Subcutaneous abdominal adipose tissue (tissue), 5 donors: ENCODE measurements at regions not wholly inside any gene's neighbourhood (a gene's known extent, or its start where the extent isn't known, plus 50 kb on each side); places are given as distances from the start of the nearest gene placed in this dataset.

Experiments used
- H3K27ac ChIP-seq: one replicate; pipeline ENCODE4 v1.7.0; 2013; ENCODE audit warnings: low read depth, mild to moderate bottlenecking, inconsistent platforms, low read length, moderate library complexity
- H3K27me3 ChIP-seq, 5 donors: one replicate each; pipeline ENCODE4 v1.7.0; 2013; ENCODE audit warnings: low read length in 5 of 5, inconsistent platforms in 1 of 5; ENCODE audit not compliant: control insufficient read depth in 5 of 5, insufficient read depth in 4 of 5
- H3K36me3 ChIP-seq, 5 donors: one replicate each; pipeline ENCODE4 v1.7.0; 2013; ENCODE audit warnings: low read length in 5 of 5; ENCODE audit not compliant: control insufficient read depth in 5 of 5, insufficient read depth in 5 of 5
- H3K4me1 ChIP-seq, 5 donors: one replicate each; pipeline ENCODE4 v1.7.0; 2013; ENCODE audit warnings: low read length in 5 of 5, mild to moderate bottlenecking in 3 of 5, moderate library complexity in 1 of 5; ENCODE audit not compliant: control insufficient read depth in 5 of 5, insufficient read depth in 5 of 5
- H3K4me3 ChIP-seq, 5 donors: one replicate each; pipeline ENCODE4 v1.7.0; 2013; ENCODE audit warnings: low read length in 5 of 5, low read depth in 1 of 5
- H3K9ac ChIP-seq, 5 donors: one replicate each; pipeline ENCODE4 v1.7.0; 2013; ENCODE audit warnings: low read length in 5 of 5, mild to moderate bottlenecking in 4 of 5, moderate library complexity in 3 of 5
- H3K9me3 ChIP-seq, 5 donors: one replicate each; pipeline ENCODE4 v1.7.0; 2013; ENCODE audit warnings: low read length in 5 of 5; ENCODE audit not compliant: control insufficient read depth in 5 of 5
- donor health status: healthy.
- donor health status: healthy.
- donor health status: healthy.
- donor health status: healthy.
- donor health status: healthy.

GRCh38 chr4:66204534-66205247, 534.4 kb upstream of the EPHA5 start:
- H3K27ac ChIP-seq = no peak overlapping the region
- no peaks in the 10 kb centered on the region for H3K27me3 ChIP-seq
- no peaks in the 10 kb centered on the region for H3K36me3 ChIP-seq
- H3K4me3 ChIP-seq = no peak overlapping the region
- no peak overlapping the region for H3K9ac ChIP-seq
- peaks cover 0 to 13% (median 5%) of the 10 kb centered on the region in 5 donors for H3K9me3 ChIP-seq
- no peaks in the 10 kb centered on the region for H3K4me1 ChIP-seq

GRCh38 chr4:66202870-66203269, 532.6 kb upstream of the EPHA5 start:
- Histone ChIP-seq H3K9ac (no peak overlapping the region), H3K4me1 (no peaks in the 10 kb centered on the region), H3K9me3 (peaks cover 0 to 2% (median 0%) of the 10 kb centered on the region in 5 donors), H3K36me3 (no peaks in the 10 kb centered on the region), H3K27me3 (no peaks in the 10 kb centered on the region), H3K27ac (no peak overlapping the region), H3K4me3 (no peak overlapping the region)

- Histone ChIP-seq H3K4me3 (no peak overlapping the region), H3K9me3 (no peaks in the 10 kb centered on the region), H3K4me1 (no peaks in the 10 kb centered on the region), H3K27me3 (no peaks in the 10 kb centered on the region), H3K9ac (no peak overlapping the region), H3K27ac (no peak overlapping the region), H3K36me3 (no peaks in the 10 kb centered on the region)
Measured at GRCh38 chr4:66197451-66197850, 527.2 kb upstream of the EPHA5 start.

GRCh38 chr4:66193487-66193886, 523.2 kb upstream of the EPHA5 start:
- Histone ChIP-seq H3K9ac (no peak overlapping the region), H3K36me3 (no peaks in the 10 kb centered on the region), H3K4me1 (no peaks in the 10 kb centered on the region), H3K27ac (no peak overlapping the region), H3K27me3 (no peaks in the 10 kb centered on the region), H3K9me3 (no peaks in the 10 kb centered on the region), H3K4me3 (no peak overlapping the region)

GRCh38 chr4:66187175-66187720, 517.0 kb upstream of the EPHA5 start:
- Histone ChIP-seq H3K4me3 (no peak overlapping the region), H3K4me1 (no peaks in the 10 kb centered on the region), H3K27me3 (no peaks in the 10 kb centered on the region), H3K9me3 (peaks cover 0 to 3% (median 0%) of the 10 kb centered on the region in 5 donors), H3K9ac (no peak overlapping the region), H3K27ac (no peak overlapping the region), H3K36me3 (no peaks in the 10 kb centered on the region)

GRCh38 chr4:66186095-66186494, 515.8 kb upstream of the EPHA5 start:
- Histone ChIP-seq H3K27ac (no peak overlapping the region), H3K36me3 (no peaks in the 10 kb centered on the region), H3K27me3 (no peaks in the 10 kb centered on the region), H3K4me3 (no peak overlapping the region), H3K9ac (no peak overlapping the region), H3K9me3 (peaks cover 0 to 3% (median 0%) of the 10 kb centered on the region in 5 donors), H3K4me1 (no peaks in the 10 kb centered on the region)

GRCh38 chr4:66182636-66183035, 512.3 kb upstream of the EPHA5 start:
- no peak overlapping the region for H3K27ac ChIP-seq
- H3K27me3 ChIP-seq = no peaks in the 10 kb centered on the region
- H3K4me3 ChIP-seq = no peak overlapping the region
- H3K36me3 ChIP-seq = no peaks in the 10 kb centered on the region
- H3K9ac ChIP-seq = no peak overlapping the region
- H3K4me1 ChIP-seq = no peaks in the 10 kb centered on the region
- peaks cover 0 to 3% (median 0%) of the 10 kb centered on the region in 5 donors for H3K9me3 ChIP-seq

- Histone ChIP-seq H3K4me3 (no peak overlapping the region), H3K9me3 (peaks cover 0 to 4% (median 0%) of the 10 kb centered on the region in 5 donors), H3K4me1 (no peaks in the 10 kb centered on the region), H3K9ac (no peak overlapping the region), H3K27ac (no peak overlapping the region), H3K36me3 (no peaks in the 10 kb centered on the region), H3K27me3 (no peaks in the 10 kb centered on the region)
Measured at GRCh38 chr4:66178906-66179305, 508.6 kb upstream of the EPHA5 start.

GRCh38 chr4:66169341-66169740, 499.1 kb upstream of the EPHA5 start:
- H3K4me1 ChIP-seq = no peaks in the 10 kb centered on the region
- no peak overlapping the region for H3K27ac ChIP-seq
- H3K4me3 ChIP-seq = no peak overlapping the region
- H3K9ac ChIP-seq = no peak overlapping the region
- no peaks in the 10 kb centered on the region for H3K36me3 ChIP-seq
- peaks cover 4 to 16% (median 13%) of the 10 kb centered on the region in 5 donors for H3K9me3 ChIP-seq
- no peaks in the 10 kb centered on the region for H3K27me3 ChIP-seq

GRCh38 chr4:66164869-66165268, 494.6 kb upstream of the EPHA5 start:
- Histone ChIP-seq H3K36me3 (no peaks in the 10 kb centered on the region), H3K4me1 (no peaks in the 10 kb centered on the region), H3K27me3 (no peaks in the 10 kb centered on the region), H3K27ac (no peak overlapping the region), H3K9me3 (peaks cover 4 to 21% (median 16%) of the 10 kb centered on the region in 5 donors), H3K4me3 (peak overlapping the region in 1 of 5 donors; percentile 9), H3K9ac (no peak overlapping the region)
